NCI-H2196 (cell line): ENCODE measurements at regions not wholly inside any gene's neighbourhood (a gene's known extent, or its start where the extent isn't known, plus 50 kb on each side); places are given as distances from the start of the nearest gene placed in this dataset.

Experiments
- DNase-seq: peaks from one replicate; lab custom pipeline; 2025; ENCODE audit not compliant: unreplicated experiment; lab: John Stamatoyannopoulos, UW

- DNase-seq: no peak
These were observed 151.8 kb downstream of the OLFM1 start for GRCh38 chr9:135239100-135239768.

GRCh38 chr9:135239769-135240141 is 152.3 kb downstream of the OLFM1 start:
- no peak for DNase-seq

GRCh38 chr9:135240222-135240621 is 152.8 kb downstream of the OLFM1 start:
- DNase-seq: no peak

GRCh38 chr9:135240871-135241311 is 153.4 kb downstream of the OLFM1 start:
- no peak for DNase-seq

GRCh38 chr9:135241381-135242048 is 154.0 kb downstream of the OLFM1 start:
- no peak for DNase-seq

- DNase-seq: no peak
These were observed 154.6 kb downstream of the OLFM1 start for GRCh38 chr9:135242049-135242396.

GRCh38 chr9:135242406-135242805 is 154.9 kb downstream of the OLFM1 start:
- no peak for DNase-seq

GRCh38 chr9:135243201-135244190 is 156.0 kb downstream of the OLFM1 start:
- no peak for DNase-seq

- DNase-seq: peak; percentile 47
These were observed 157.1 kb downstream of the OLFM1 start for GRCh38 chr9:135244271-135245221.

GRCh38 chr9:135245482-135246247 is 158.2 kb downstream of the OLFM1 start:
- DNase-seq: no peak

- DNase-seq: no peak
These were observed 159.1 kb downstream of the OLFM1 start for GRCh38 chr9:135246248-135247205.

- no peak for DNase-seq
These were observed 159.9 kb downstream of the OLFM1 start for GRCh38 chr9:135247227-135247930.

GRCh38 chr9:135248111-135248510 is 160.6 kb downstream of the OLFM1 start:
- no peak for DNase-seq

GRCh38 chr9:135248721-135249120 is 161.3 kb downstream of the OLFM1 start:
- no peak for DNase-seq

- DNase-seq: no peak
These were observed 161.7 kb downstream of the OLFM1 start for GRCh38 chr9:135249191-135249590.

- DNase-seq: no peak
These were observed 162.2 kb downstream of the OLFM1 start for GRCh38 chr9:135249711-135250110.

- no peak for DNase-seq
These were observed 163.9 kb downstream of the OLFM1 start for GRCh38 chr9:135251331-135251761.
